H1 (cell line): ENCODE measurements at regions not wholly inside any gene's neighbourhood (a gene's known extent, or its start where the extent isn't known, plus 50 kb on each side); places are given as distances from the start of the nearest gene placed in this dataset.

Source experiments
- BCL11A ChIP-seq, 2 experiments: IDR thresholded peaks; one replicate each; pipeline ENCODE4 v1.6.1; 2011; ENCODE audit warnings: low read depth in 2 of 2, low read length in 2 of 2, mild to moderate bottlenecking in 2 of 2
- EZH2 ChIP-seq: fragments of 200-600 bp; sonication (generic); IDR thresholded peaks from 2 replicates; pipeline ENCODE4 v1.7.1; 2012; ENCODE audit warnings: low read depth, mild to moderate bottlenecking, moderate library complexity, low read length, inconsistent platforms; ENCODE audit not compliant: severe bottlenecking
- NRF1 ChIP-seq: IDR thresholded peaks from 2 replicates; pipeline ENCODE4 v1.6.1; 2011; ENCODE audit warnings: mild to moderate bottlenecking, low read depth, low read length, improper control_type of control experiment
- YY1 ChIP-seq: IDR thresholded peaks from 2 replicates; pipeline ENCODE4 v1.6.1; 2011; ENCODE audit warnings: low read depth, mild to moderate bottlenecking, low read length

- TF ChIP-seq YY1 (no peak), BCL11A (IDR thresholded peaks at IDR 0.05; ENCODE audit: low read depth in 2 of 2, low read length in 2 of 2) (no peak), EZH2 (no peak), NRF1 (no peak)
Observed at GRCh38 chr1:4856396-4856795, 202.0 kb downstream of the AJAP1 start (continued).
